Stimulated activated CD8-positive, alpha-beta memory T cell treated with anti-CD3 and anti-CD28 coated beads, Interleukin-12 subunit alpha, Interleukin-12 subunit beta, amount 100 ng/mL, for 4 hours (primary cell): ENCODE measurements at regions not wholly inside any gene's neighbourhood (a gene's known extent, or its start where the extent isn't known, plus 50 kb on each side); places are given as distances from the start of the nearest gene placed in this dataset.
"Not testable (repeated sequence)": the region's sequence is repeated elsewhere in the genome, so short reads cannot be mapped to it uniquely, and the experiment has no call there.

Experiments used
- DNase-seq: peaks from one replicate; pipeline ENCODE4 v3.0.0-alpha.2; 2020; ENCODE audit warnings: low read depth

DNA sequence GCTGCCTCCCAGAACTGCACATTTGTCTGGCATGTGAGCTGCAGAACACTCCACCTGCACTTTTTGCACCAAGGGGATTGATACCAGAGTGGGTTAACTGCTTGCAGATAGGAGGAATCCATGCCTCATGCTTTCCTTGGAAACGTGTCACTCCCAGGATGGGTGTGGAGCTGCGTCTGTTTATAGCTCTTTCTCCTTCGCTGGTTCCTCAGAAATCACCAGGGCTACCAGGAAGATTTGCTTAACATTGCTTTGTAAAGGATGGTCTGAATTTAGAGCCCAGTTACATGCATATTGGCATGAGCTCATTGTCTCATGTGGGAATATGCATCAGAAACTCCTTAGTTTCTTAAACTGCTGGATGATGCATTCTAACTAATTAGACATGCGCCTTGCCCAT lies 234.6 kb downstream of the GADD45G start:
- DNase-seq, result no peak

- no peak for DNase-seq
These were observed 235.1 kb downstream of the GADD45G start for GRCh38 chr9:89839952-89840351.

DNA sequence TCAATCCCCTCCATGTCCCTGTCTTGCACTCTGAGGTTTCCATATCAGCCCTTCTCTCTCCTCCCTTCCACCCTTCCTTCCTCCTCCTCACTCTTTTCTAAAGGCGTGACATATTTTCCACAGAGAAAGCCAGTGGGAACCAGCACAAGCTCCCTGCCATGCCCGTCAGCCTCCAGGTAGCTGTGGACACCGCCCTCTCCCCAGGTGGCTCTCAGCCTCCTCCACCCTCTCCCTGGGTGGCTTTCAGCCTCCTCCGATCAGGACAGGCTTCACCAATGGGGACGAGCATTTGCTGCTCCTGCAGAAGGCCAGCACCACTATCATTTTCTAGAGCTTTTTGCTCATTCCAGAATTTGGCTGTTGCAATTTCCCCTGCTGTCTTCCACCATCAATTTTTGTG lies 236.6 kb downstream of the GADD45G start:
- no peak for DNase-seq

GRCh38 chr9:89842267-89842768 lies 237.5 kb downstream of the GADD45G start:
- DNase-seq, result no peak

DNA sequence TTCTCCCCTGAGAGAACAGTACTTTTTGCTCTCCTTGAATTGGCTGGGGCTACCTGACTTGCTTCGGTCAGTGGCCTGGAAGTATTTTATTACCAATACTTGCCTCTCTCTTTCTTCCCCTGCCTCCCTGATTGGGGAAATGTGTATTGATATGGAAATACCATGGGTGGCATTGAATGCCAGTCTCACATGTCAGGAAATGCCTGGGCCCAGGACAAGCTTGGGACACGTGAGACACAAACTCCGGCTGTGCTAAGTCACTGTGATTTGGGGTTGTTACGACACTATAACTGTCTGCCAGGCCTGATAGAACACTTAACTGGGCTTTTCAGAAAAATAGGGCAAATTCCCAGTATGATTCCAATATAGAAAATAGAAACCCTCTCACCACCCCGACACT lies 238.3 kb downstream of the GADD45G start:
- DNase-seq, result no peak

DNA sequence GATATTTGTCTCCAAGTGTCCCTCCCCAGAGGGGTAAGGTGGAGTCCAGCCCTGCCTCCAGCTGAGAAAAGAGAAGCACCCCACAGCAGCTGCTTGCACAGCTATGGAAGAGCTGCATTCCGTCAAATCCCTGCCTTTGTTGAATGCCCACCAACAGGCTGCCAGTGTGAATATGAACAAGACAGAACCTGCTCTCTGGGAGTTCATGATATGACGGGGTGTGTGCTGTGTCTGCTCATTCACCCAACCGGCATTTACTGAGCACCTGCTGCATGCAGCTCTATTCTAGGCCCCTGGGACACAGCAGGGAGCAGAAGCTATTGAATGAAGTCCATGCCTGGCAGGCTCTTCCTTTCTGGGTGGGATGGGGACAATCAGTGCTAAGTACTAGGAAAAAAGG lies 238.8 kb downstream of the GADD45G start:
- no peak for DNase-seq

GRCh38 chr9:89844075-89844474 lies 239.3 kb downstream of the GADD45G start:
- DNase-seq, result no peak

DNA sequence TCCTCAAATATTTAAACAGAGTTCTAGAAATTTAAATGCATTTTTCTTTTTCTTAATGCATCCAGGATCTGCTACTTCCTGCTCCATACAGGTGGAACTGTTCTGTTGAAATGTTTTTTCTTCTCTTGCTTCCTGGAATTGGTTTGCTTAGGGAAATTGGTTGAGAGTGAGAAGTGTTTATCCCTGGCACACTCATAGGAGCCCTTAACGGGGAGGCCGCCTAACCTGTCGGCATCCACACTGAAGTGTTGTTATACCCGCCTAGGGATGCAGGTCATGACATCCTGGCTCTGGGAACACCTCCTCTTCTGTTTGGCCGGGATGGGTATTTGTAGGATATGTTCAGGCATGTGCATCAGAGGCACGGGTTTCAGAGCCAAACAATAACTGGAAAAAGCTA lies 239.7 kb downstream of the GADD45G start:
- DNase-seq, result no peak

DNA sequence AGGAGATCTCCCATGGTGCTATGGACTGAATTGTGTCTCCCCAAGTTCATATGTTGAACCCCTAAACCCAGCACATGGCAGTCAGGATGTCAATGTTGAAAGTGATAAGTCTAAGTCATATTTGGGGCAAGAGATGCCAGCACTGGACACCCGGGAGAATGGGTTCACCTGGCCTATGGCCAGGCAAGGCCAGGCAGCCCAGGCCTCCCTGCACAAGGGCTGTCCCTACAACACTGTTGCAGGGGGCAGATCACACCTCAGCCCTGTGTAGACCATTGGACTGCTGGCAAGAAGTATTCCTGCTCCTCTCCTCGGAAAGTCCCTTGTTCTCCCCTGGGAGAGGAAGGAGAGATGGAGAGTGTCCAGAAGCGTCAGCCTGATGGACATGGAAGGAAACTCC lies 240.5 kb downstream of the GADD45G start:
- no peak for DNase-seq

- no peak for DNase-seq
These were observed 241.1 kb downstream of the GADD45G start for GRCh38 chr9:89845862-89846261.

DNA sequence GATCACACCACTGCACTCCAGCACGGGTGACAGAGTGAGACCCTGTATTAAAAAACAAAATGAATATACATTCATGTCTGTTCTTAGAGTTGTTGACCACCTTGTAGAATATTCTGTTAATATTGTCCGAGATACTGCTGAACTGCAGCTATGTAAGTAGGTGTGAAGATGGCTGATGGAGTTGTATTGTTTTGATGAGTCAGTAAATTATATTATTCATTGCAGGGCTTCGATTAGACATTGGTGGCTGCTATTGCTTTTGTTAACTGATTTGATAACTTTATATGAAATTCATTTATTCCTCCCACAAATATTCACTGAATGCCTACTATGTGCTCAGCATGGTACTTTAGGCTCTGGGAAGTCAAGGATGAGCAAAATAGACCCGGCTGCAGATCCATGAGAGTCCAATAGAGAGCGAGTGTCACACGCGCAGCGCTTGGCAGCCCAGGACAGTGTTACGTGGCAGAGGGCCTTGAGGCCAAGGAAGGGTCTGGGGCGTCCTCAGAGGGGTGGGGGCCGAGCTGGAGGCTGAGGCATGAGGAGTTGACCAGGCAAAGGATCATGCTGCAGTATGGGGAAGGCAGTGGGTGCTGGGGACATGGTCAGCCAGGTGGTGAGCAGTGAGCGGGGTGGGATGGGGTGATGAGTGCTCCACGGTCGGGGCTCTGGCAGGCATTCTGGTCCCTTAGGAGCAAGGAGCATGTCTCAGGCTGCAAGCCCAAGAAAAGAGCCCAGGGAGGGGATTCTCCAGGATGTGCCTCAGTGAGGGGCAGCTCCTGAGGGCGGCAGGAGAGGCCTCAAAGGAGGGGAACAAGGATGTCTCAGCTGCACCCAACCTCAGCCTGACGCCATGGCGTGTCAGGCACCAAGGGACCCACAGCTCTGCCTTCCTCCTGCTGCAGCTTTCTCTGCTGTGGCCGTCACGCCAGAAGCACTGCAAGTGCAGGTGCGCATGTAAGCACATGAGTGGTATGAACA lies 243.5 kb downstream of the GADD45G start:
- DNase-seq, result no peak

DNA sequence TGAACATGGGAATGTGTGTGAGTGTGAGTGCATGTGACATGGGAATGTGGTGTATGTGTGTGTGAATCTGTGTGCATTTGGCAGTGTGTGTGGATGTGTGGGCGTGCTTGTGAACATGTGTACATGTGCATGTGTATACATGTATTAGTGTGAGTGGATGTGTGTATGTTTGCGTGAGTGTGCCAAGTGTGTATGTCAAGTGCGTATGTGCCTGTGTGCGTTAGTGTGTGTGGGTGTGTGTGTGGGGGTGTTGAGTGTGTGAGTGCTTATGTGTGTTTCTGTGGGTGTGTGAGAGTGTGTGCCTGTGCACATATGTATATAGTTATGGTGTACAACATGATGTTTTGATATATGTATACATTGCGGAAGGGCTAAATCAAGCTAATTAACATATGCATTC lies 244.3 kb downstream of the GADD45G start:
- DNase-seq, result no peak

GRCh38 chr9:89850153-89850552 lies 245.3 kb downstream of the GADD45G start:
- no peak for DNase-seq

GRCh38 chr9:89850631-89851325 lies 246.0 kb downstream of the GADD45G start:
- no peak for DNase-seq

GRCh38 chr9:89853161-89853560 lies 248.3 kb downstream of the GADD45G start:
- DNase-seq, result no peak

- no peak for DNase-seq
These were observed 249.1 kb downstream of the GADD45G start for GRCh38 chr9:89853931-89854330.

GRCh38 chr9:89854715-89855475 lies 250.1 kb downstream of the GADD45G start:
- no peak for DNase-seq

DNA sequence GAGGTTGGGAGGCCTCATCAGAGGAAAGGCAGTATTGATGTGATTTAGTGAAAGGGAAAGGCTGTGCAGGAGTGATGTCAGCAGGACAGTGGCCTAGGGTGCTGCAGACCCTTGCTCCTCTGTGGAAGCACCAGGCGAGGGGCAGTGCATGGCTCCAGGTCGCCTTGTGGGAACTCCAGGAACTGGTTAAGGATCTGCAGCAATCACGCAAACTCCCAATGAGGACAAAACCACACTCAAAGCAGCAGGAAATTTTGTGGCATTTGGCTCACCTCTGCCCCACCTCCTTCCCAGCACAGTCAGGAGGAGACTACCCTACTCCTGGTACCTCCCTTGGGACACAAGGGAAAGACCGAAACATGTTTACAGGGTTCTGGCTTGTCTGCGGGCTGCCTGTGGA lies 251.5 kb downstream of the GADD45G start:
- DNase-seq, result not testable (repeated sequence)

DNA sequence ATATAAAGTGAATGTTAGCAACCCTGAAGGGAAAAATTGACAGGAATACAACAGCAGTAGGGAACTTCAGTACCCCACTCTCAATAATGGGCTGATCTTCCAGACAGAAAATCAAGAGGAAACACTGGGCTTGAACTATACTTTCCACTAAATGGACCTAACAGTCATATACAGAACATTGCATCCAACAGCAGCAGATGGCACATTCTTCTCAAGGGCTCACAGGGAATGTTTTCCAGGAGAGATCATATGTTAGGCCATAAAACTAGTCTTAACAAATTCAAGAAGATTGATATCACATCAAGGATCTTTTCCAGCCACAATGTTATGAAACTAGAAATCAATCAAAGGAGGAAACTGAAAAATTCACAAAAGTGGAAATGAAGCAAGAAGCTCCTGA lies 252.1 kb downstream of the GADD45G start:
- DNase-seq, result not testable (repeated sequence)

DNA sequence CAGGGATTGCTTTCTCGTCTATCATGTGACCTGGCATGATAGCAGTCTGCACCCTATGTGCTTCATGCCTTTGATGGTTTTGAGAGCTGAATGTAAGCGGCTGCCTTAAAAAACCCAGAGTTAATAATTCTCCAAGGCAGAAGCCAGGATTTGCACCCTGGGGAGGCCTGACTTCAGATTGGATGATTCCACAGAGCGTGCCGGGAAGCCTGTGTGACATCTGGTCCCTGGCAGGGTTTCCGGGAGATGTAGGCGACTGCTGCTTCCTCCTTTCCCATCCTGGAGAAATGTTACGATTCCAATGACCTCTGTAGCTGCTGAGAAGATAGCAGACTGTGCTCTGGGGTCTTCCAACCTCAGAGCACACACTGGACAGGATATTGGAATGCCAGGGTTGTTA lies 255.0 kb downstream of the GADD45G start:
- DNase-seq, result not testable (repeated sequence)

GRCh38 chr9:89861371-89861770 lies 256.6 kb downstream of the GADD45G start:
- not testable (repeated sequence) for DNase-seq

- no peak for DNase-seq
These were observed 257.5 kb downstream of the GADD45G start for GRCh38 chr9:89862316-89862715.
